ENCODE measurements at regions not wholly inside any gene's neighbourhood (a gene's known extent, or its start where the extent isn't known, plus 50 kb on each side); places are given as distances from the start of the nearest gene placed in this dataset.
A peak's percentile ranks its signal among the peaks of the same experiment; 100 is the strongest.
"Not testable (repeated sequence)": the region's sequence is repeated elsewhere in the genome, so short reads cannot be mapped to it uniquely, and the experiment has no call there.

GRCh38 chr10:4638099-4638498 lies 187.9 kb upstream of the AKR1E2 start:
- DNase-seq (ENCODE audit: low spot score), result no peak

- DNase-seq (ENCODE audit: low spot score), result no peak
Measured at GRCh38 chr10:4637657-4638056, 188.3 kb upstream of the AKR1E2 start.

- no peak for DNase-seq (ENCODE audit: low spot score)
Measured at GRCh38 chr10:4635883-4636282, 190.1 kb upstream of the AKR1E2 start.

GRCh38 chr10:4635388-4635787 lies 190.6 kb upstream of the AKR1E2 start:
- DNase-seq (ENCODE audit: low spot score), result no peak

DNA sequence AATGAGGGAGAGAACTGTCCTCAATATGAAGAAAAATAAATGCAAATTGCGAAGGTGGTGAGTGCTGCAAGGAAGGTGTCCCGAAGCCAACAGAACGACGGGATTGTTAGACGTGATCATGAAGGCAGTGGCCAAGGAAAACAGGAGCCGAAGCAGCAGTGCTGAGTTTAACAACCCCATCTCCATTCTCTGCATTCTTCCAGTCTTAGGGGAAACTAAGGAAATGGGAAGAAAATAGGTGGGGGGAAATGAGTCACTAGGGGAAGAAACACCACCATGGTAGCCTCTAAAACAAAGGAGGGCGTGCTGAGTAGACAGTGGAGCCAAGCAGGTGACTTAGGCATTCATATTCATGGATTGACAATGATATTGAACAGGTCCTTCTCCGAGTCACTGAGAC lies 192.2 kb upstream of the AKR1E2 start:
- DNase-seq (ENCODE audit: low spot score), result no peak

- DNase-seq (ENCODE audit: low spot score), result peak; percentile 27
Measured at GRCh38 chr10:4633186-4633585, 192.8 kb upstream of the AKR1E2 start.

- no peak for DNase-seq (ENCODE audit: low spot score)
Measured at GRCh38 chr10:4632757-4633156, 193.2 kb upstream of the AKR1E2 start.

- DNase-seq (ENCODE audit: low spot score), result no peak
Measured at GRCh38 chr10:4626919-4627318, 199.1 kb upstream of the AKR1E2 start.

- DNase-seq (ENCODE audit: low spot score), result no peak
Measured at GRCh38 chr10:4623757-4624420, 202.1 kb upstream of the AKR1E2 start.

- DNase-seq (ENCODE audit: low spot score), result no peak
Measured at GRCh38 chr10:4623200-4623599, 202.8 kb upstream of the AKR1E2 start.

GRCh38 chr10:4622384-4622783 lies 203.6 kb upstream of the AKR1E2 start:
- DNase-seq (ENCODE audit: low spot score), result no peak

GRCh38 chr10:4617589-4617988 lies 208.4 kb upstream of the AKR1E2 start:
- no peak for DNase-seq (ENCODE audit: low spot score)

- no peak for DNase-seq (ENCODE audit: low spot score)
Measured at GRCh38 chr10:4615042-4615441, 211.0 kb upstream of the AKR1E2 start.

DNA sequence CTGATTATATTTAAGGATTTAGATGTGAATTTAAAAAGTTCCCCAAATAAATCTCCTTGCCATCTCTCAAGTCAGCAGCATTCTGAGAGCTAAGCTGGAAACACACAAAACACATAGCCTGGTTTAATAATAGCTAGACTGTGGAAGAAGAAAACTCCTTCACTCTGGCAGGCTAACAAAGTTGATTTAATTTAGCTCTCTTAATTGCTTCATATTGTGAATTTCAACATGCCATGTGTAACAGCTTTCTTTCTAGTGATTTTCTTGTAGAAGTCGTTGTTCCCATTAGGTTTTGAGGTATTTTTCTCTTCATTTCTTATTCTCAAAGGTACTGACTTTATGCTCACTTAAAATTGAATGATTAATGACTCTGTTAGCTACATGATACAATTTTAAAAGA lies 216.8 kb upstream of the AKR1E2 start:
- no peak for DNase-seq (ENCODE audit: low spot score)

- no peak for DNase-seq (ENCODE audit: low spot score)
Measured at GRCh38 chr10:4607681-4608080, 218.3 kb upstream of the AKR1E2 start.

- DNase-seq (ENCODE audit: low spot score), result no peak
Measured at GRCh38 chr10:4606856-4607636, 219.0 kb upstream of the AKR1E2 start.

- DNase-seq (ENCODE audit: low spot score), result no peak
Measured at GRCh38 chr10:4602764-4603491, 223.1 kb upstream of the AKR1E2 start.

DNA sequence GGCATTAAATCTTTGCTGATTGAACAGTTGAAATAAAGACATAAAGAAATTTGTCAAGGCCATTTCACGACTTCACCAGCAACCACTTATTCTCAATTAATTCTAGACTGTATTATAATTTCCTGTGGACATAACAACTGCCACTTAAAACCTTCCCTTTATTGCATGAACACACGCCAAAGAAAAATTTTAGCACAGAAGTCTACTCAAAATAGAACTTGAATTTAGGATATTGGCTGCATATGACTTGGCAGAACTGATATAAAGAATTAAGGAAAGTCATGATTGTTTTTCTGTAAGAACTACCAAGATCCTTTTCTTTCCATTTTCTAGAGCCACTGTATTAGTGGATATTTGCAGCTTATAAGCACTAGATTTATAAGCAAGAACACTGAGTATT lies 226.5 kb upstream of the AKR1E2 start:
- DNase-seq (ENCODE audit: low spot score), result no peak

DNA sequence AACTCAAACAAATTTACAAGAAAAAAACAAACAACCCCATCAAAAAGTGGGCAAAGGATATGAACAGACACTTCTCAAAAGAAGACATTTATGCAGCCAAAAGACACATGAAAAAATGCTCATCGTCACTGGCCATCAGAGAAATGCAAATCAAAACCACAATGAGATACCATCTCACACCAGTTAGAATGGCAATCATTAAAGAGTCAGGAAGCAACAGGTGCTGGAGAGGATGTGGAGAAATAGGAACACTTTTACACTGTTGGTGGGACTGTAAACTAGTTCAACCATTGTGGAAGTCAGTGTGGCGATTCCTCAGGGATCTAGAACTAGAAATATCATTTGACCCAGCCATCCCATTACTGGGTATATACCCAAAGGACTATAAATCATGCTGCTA lies 228.1 kb upstream of the AKR1E2 start:
- DNase-seq (ENCODE audit: low spot score), result not testable (repeated sequence)

- DNase-seq (ENCODE audit: low spot score), result no peak
Measured at GRCh38 chr10:4596951-4597350, 229.1 kb upstream of the AKR1E2 start.

DNA sequence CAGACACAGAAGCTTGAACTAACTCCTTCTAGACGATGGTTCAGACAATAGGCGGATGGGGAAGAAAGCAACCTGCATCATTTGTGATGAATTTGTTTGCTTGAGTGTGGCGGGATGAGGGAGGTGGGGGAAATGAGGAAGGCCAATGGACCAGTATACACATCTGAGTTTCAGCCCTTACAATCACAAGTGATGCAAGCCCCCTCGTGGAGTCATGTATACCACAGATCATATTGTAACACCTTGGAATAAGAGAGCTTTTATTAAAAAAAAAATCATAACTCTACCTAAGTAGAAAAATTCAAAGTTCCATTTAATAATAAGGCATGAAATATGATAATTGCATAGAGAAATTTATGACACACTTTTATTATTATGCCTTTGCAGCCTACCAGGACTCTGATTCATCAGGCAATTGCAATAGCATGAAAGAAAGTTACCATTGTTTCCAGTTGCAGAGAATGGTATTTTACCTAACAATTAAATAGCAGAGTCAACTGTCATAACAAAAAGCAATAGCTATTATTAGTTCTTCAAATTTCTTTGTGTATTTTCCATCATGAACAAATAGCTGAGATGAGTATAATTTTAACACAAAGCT lies 230.2 kb upstream of the AKR1E2 start:
- DNase-seq (ENCODE audit: low spot score), result no peak

GRCh38 chr10:4590807-4591206 lies 235.2 kb upstream of the AKR1E2 start:
- no peak for DNase-seq (ENCODE audit: low spot score)
